ENCODE measurements at regions not wholly inside any gene's neighbourhood (a gene's known extent, or its start where the extent isn't known, plus 50 kb on each side); places are given as distances from the start of the nearest gene placed in this dataset.

GRCh38 chr4:59925290-59925689 lies 1274.8 kb upstream of the ADGRL3 start:
- TF ChIP-seq EP300 (IDR thresholded peaks at IDR 0.05; ENCODE audit: borderline replicate concordance), result no peak
- TF ChIP-seq TCF12 (IDR thresholded peaks at IDR 0.05; ENCODE audit: low read depth), result no peak
- TF ChIP-seq ZBTB7A (IDR thresholded peaks at IDR 0.05; ENCODE audit: low read depth), result no peak
- no peak for TF ChIP-seq USF1 (IDR thresholded peaks at IDR 0.05)
- no peak for TF ChIP-seq EGR1 (IDR thresholded peaks at IDR 0.05)
- no peak for TF ChIP-seq REST (IDR thresholded peaks at IDR 0.05; ENCODE audit: low read depth)
- no peak for TF ChIP-seq CREB1 (IDR thresholded peaks at IDR 0.05; ENCODE audit: low read depth)

GRCh38 chr4:59936566-59936965 lies 1263.6 kb upstream of the ADGRL3 start:
- TF ChIP-seq EGR1 (IDR thresholded peaks at IDR 0.05), result no peak
- no peak for TF ChIP-seq NFIC (IDR thresholded peaks at IDR 0.05)
- no peak for TF ChIP-seq YY1 (IDR thresholded peaks at IDR 0.05; ENCODE audit: low read depth)
- TF ChIP-seq FOXM1 (IDR thresholded peaks at IDR 0.05; ENCODE audit: borderline replicate concordance, low read depth), result no peak
- no peak for TF ChIP-seq TCF12 (IDR thresholded peaks at IDR 0.05; ENCODE audit: low read depth)
- TF ChIP-seq REST (IDR thresholded peaks at IDR 0.05; ENCODE audit: low read depth), result no peak
- TF ChIP-seq RAD21 (IDR thresholded peaks at IDR 0.05; ENCODE audit: low read depth), result no peak
- TF ChIP-seq TAF1 (IDR thresholded peaks at IDR 0.05; ENCODE audit: low read depth), result no peak
- no peak for TF ChIP-seq CEBPB (IDR thresholded peaks at IDR 0.05)
- no peak for TF ChIP-seq CREB1 (IDR thresholded peaks at IDR 0.05; ENCODE audit: low read depth)
- TF ChIP-seq MAX (IDR thresholded peaks at IDR 0.05), result no peak
- no peak for TF ChIP-seq EP300 (IDR thresholded peaks at IDR 0.05; ENCODE audit: borderline replicate concordance)
- no peak for TF ChIP-seq USF1 (IDR thresholded peaks at IDR 0.05)
- TF ChIP-seq ZBTB7A (IDR thresholded peaks at IDR 0.05; ENCODE audit: low read depth), result no peak
- no peak for TF ChIP-seq TEAD4 (IDR thresholded peaks at IDR 0.05)

GRCh38 chr4:59938166-59938565 lies 1262.0 kb upstream of the ADGRL3 start:
- TF ChIP-seq FOXM1 (IDR thresholded peaks at IDR 0.05; ENCODE audit: borderline replicate concordance, low read depth) (no peak), REST (IDR thresholded peaks at IDR 0.05; ENCODE audit: low read depth) (no peak), TEAD4 (IDR thresholded peaks at IDR 0.05) (no peak), ZBTB7A (IDR thresholded peaks at IDR 0.05; ENCODE audit: low read depth) (no peak), YY1 (IDR thresholded peaks at IDR 0.05; ENCODE audit: low read depth) (no peak)

GRCh38 chr4:59945277-59945676 lies 1254.8 kb upstream of the ADGRL3 start:
- TF ChIP-seq MAX (IDR thresholded peaks at IDR 0.05) (no peak), EP300 (IDR thresholded peaks at IDR 0.05; ENCODE audit: borderline replicate concordance) (no peak), NFIC (IDR thresholded peaks at IDR 0.05) (no peak), ZBTB7A (IDR thresholded peaks at IDR 0.05; ENCODE audit: low read depth) (no peak), YY1 (IDR thresholded peaks at IDR 0.05; ENCODE audit: low read depth) (no peak), TCF12 (IDR thresholded peaks at IDR 0.05; ENCODE audit: low read depth) (no peak), RAD21 (IDR thresholded peaks at IDR 0.05; ENCODE audit: low read depth) (no peak), USF1 (IDR thresholded peaks at IDR 0.05) (no peak), EGR1 (IDR thresholded peaks at IDR 0.05) (no peak)

GRCh38 chr4:59945716-59946115 lies 1254.4 kb upstream of the ADGRL3 start:
- TF ChIP-seq EP300 (IDR thresholded peaks at IDR 0.05; ENCODE audit: borderline replicate concordance), result no peak
- no peak for TF ChIP-seq MAX (IDR thresholded peaks at IDR 0.05)
- no peak for TF ChIP-seq FOXM1 (IDR thresholded peaks at IDR 0.05; ENCODE audit: borderline replicate concordance, low read depth)
- no peak for TF ChIP-seq RAD21 (IDR thresholded peaks at IDR 0.05; ENCODE audit: low read depth)
- no peak for TF ChIP-seq ZBTB7A (IDR thresholded peaks at IDR 0.05; ENCODE audit: low read depth)
- no peak for TF ChIP-seq REST (IDR thresholded peaks at IDR 0.05; ENCODE audit: low read depth)
- TF ChIP-seq TCF12 (IDR thresholded peaks at IDR 0.05; ENCODE audit: low read depth), result no peak
- no peak for TF ChIP-seq TEAD4 (IDR thresholded peaks at IDR 0.05)

All from Ishikawa (cell line).